SU-DHL-6 (cell line): ENCODE measurements at regions not wholly inside any gene's neighbourhood (a gene's known extent, or its start where the extent isn't known, plus 50 kb on each side); places are given as distances from the start of the nearest gene placed in this dataset.

Experiments
- EZH2phosphoT487 ChIP-seq: fragments of 200-600 bp; sonication (generic), shearing (Covaris generic); conservative IDR thresholded peaks from 2 replicates; pipeline ENCODE4 v1.6.1; 2018; ENCODE audit warnings: mild to moderate bottlenecking, antibody characterized with exemption, low read length, moderate library complexity, mixed read lengths
- TF ChIP-seq, protein P1 (sequence below): fragments of 200-600 bp; sonication (generic); IDR thresholded peaks from one replicate; pipeline ENCODE4 v1.5.1; 2017; ENCODE audit warnings: antibody characterized with exemption, mild to moderate bottlenecking, low read length, moderate library complexity; ENCODE audit not compliant: insufficient read depth, poor library complexity, severe bottlenecking

GRCh38 chr4:13706716-13707115, 79.2 kb upstream of the BOD1L1 start:
- TF ChIP-seq, protein P1, sequence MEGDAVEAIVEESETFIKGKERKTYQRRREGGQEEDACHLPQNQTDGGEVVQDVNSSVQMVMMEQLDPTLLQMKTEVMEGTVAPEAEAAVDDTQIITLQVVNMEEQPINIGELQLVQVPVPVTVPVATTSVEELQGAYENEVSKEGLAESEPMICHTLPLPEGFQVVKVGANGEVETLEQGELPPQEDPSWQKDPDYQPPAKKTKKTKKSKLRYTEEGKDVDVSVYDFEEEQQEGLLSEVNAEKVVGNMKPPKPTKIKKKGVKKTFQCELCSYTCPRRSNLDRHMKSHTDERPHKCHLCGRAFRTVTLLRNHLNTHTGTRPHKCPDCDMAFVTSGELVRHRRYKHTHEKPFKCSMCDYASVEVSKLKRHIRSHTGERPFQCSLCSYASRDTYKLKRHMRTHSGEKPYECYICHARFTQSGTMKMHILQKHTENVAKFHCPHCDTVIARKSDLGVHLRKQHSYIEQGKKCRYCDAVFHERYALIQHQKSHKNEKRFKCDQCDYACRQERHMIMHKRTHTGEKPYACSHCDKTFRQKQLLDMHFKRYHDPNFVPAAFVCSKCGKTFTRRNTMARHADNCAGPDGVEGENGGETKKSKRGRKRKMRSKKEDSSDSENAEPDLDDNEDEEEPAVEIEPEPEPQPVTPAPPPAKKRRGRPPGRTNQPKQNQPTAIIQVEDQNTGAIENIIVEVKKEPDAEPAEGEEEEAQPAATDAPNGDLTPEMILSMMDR = no peak
- TF ChIP-seq EZH2phosphoT487 = no peak
